HEK293T (cell line): ENCODE measurements at regions not wholly inside any gene's neighbourhood (a gene's known extent, or its start where the extent isn't known, plus 50 kb on each side); places are given as distances from the start of the nearest gene placed in this dataset.

Source experiments
- CTBP1 ChIP-seq: fragments of 450-650 bp; IDR thresholded peaks from 2 replicates; pipeline ENCODE4 v1.6.1; 2016; ENCODE audit warnings: borderline replicate concordance
- ELF4 ChIP-seq: fragments of 450-650 bp; IDR thresholded peaks from 2 replicates; pipeline ENCODE4 v1.6.1; 2017; ENCODE audit warnings: antibody characterized with exemption
- FOXA1 ChIP-seq: fragments of 450-650 bp; IDR thresholded peaks from 2 replicates; pipeline ENCODE4 v1.6.1; 2016; ENCODE audit warnings: mild to moderate bottlenecking
- FOXM1 ChIP-seq: fragments of 450-650 bp; IDR thresholded peaks from 2 replicates; pipeline ENCODE4 v1.6.1; 2017; ENCODE audit warnings: mild to moderate bottlenecking, borderline replicate concordance
- LEF1 ChIP-seq: fragments of 450-650 bp; IDR thresholded peaks from 2 replicates; pipeline ENCODE4 v1.6.1; 2017; ENCODE audit warnings: mild to moderate bottlenecking, borderline replicate concordance
- SUZ12 ChIP-seq: fragments of 450-650 bp; IDR thresholded peaks from 2 replicates; pipeline ENCODE4 v1.6.1; 2016; ENCODE audit warnings: mild to moderate bottlenecking

DNA sequence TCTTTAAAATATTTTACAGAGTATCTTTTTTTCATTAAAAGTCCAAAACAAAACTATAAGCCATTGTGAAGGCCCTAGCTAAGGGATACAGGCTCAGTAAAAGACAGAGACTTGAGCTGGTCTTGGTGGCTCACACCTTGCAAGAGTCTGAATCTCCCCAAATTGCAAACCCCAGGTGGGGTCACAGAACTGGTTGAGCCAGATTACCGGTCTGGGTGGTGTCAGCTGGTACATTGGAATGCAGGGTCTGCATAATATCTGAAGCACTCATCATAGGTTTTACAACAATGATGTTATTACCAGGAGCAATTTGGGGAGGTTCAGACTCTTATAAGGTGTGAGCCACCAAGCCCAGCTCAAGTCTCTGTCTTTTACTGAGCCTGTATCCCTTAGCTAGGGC lies 201.2 kb upstream of the ARPP21 start:
- no peak for TF ChIP-seq FOXM1
- no peak for TF ChIP-seq CTBP1
- TF ChIP-seq FOXA1: no peak
- TF ChIP-seq SUZ12: no peak
- no peak for TF ChIP-seq ELF4
- TF ChIP-seq LEF1: no peak
